ENCODE measurements at regions not wholly inside any gene's neighbourhood (a gene's known extent, or its start where the extent isn't known, plus 50 kb on each side); places are given as distances from the start of the nearest gene placed in this dataset.

- no peak overlapping the region for H3K27ac ChIP-seq (ENCODE audit: low read depth)
- H3K9me3 Mint-ChIP-seq: no peaks in the 10 kb centered on the region
- no peak for ATAC-seq
Observed at GRCh38 chr14:40393143-40393542, 960.9 kb upstream of the FBXO33 start.

More at GRCh38 chr14:40393143-40393542, 960.9 kb upstream of the FBXO33 start:
- Histone ChIP-seq H4K20me1 (replicated peaks; ENCODE audit: insufficient read depth) (no peaks in the 10 kb centered on the region), H3K27me3 (ENCODE audit: insufficient read depth) (no peaks in the 10 kb centered on the region), H3F3A (replicated peaks; ENCODE audit: low read depth) (no peaks in the 10 kb centered on the region), H3K79me2 (replicated peaks; ENCODE audit: insufficient read depth) (no peaks in the 10 kb centered on the region), H3K4me1 (ENCODE audit: insufficient read depth) (no peaks in the 10 kb centered on the region), H3K9me2 (ENCODE audit: insufficient read depth) (no peaks in the 10 kb centered on the region), H3K4me3 (no peak overlapping the region), H3K4me2 (no peak overlapping the region), H3K36me3 (ENCODE audit: insufficient read depth) (no peaks in the 10 kb centered on the region), H2AFZ (no peak overlapping the region)
- no peak for DNase-seq (ENCODE audit: low spot score)
- H3K27ac Mint-ChIP-seq: no peak overlapping the region
- H3K4me1 Mint-ChIP-seq: no peaks in the 10 kb centered on the region; the same call in 2 of the 3 replicates
- no peak for TF ChIP-seq ZNF462 (CRISPR knock-in tag; IDR thresholded peaks at IDR 0.05)
- TF ChIP-seq ZNF114 (CRISPR knock-in tag; IDR thresholded peaks at IDR 0.05): no peak
- TF ChIP-seq POLR2AphosphoS5 (IDR thresholded peaks at IDR 0.05; ENCODE audit: low read depth): no peak
- TF ChIP-seq STAT1 (IDR thresholded peaks at IDR 0.05; ENCODE audit: unreplicated experiment): no peak
- no peak for TF ChIP-seq ZNF331 (CRISPR knock-in tag; IDR thresholded peaks at IDR 0.05; ENCODE audit: low read depth)
- no peak for TF ChIP-seq CREB1 (CRISPR knock-in tag; IDR thresholded peaks at IDR 0.05; ENCODE audit: low read depth)
- TF ChIP-seq NANOG (IDR thresholded peaks at IDR 0.05; ENCODE audit: borderline replicate concordance): no peak
- no peak for TF ChIP-seq ETS1 (IDR thresholded peaks at IDR 0.05)
- TF ChIP-seq JUNB (IDR thresholded peaks at IDR 0.05; ENCODE audit: unreplicated experiment): no peak
- no peak for TF ChIP-seq EZH2 (IDR thresholded peaks at IDR 0.05; ENCODE audit: low read depth, unreplicated experiment)
- TF ChIP-seq EZH2phosphoT487 (IDR thresholded peaks at IDR 0.05; ENCODE audit: unreplicated experiment): no peak
- TF ChIP-seq CTCF (conservative IDR thresholded peaks at IDR 0.05; ENCODE audit: low read depth in 2 of 2): no peak
- TF ChIP-seq, protein P1, sequence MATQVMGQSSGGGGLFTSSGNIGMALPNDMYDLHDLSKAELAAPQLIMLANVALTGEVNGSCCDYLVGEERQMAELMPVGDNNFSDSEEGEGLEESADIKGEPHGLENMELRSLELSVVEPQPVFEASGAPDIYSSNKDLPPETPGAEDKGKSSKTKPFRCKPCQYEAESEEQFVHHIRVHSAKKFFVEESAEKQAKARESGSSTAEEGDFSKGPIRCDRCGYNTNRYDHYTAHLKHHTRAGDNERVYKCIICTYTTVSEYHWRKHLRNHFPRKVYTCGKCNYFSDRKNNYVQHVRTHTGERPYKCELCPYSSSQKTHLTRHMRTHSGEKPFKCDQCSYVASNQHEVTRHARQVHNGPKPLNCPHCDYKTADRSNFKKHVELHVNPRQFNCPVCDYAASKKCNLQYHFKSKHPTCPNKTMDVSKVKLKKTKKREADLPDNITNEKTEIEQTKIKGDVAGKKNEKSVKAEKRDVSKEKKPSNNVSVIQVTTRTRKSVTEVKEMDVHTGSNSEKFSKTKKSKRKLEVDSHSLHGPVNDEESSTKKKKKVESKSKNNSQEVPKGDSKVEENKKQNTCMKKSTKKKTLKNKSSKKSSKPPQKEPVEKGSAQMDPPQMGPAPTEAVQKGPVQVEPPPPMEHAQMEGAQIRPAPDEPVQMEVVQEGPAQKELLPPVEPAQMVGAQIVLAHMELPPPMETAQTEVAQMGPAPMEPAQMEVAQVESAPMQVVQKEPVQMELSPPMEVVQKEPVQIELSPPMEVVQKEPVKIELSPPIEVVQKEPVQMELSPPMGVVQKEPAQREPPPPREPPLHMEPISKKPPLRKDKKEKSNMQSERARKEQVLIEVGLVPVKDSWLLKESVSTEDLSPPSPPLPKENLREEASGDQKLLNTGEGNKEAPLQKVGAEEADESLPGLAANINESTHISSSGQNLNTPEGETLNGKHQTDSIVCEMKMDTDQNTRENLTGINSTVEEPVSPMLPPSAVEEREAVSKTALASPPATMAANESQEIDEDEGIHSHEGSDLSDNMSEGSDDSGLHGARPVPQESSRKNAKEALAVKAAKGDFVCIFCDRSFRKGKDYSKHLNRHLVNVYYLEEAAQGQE (IDR thresholded peaks at IDR 0.05; ENCODE audit: unreplicated experiment): no peak
- H3K4me3 Mint-ChIP-seq: no peak overlapping the region
- no peaks in the 10 kb centered on the region for H3K27me3 Mint-ChIP-seq (ENCODE audit: insufficient read depth, low read depth, poor library complexity)
- no peaks in the 10 kb centered on the region for H3K36me3 Mint-ChIP-seq (ENCODE audit: low read depth)

Data from GM23338 (cell line).